Tibial nerve (tissue), 4 donors: ENCODE measurements at regions not wholly inside any gene's neighbourhood (a gene's known extent, or its start where the extent isn't known, plus 50 kb on each side); places are given as distances from the start of the nearest gene placed in this dataset.

Experiments
- EP300 ChIP-seq, 2 donors: sonication (generic); formaldehyde crosslinking; IDR thresholded peaks; one replicate each; pipeline ENCODE4 v1.6.1; 2017; ENCODE audit warnings: antibody characterized with exemption in 2 of 2, mild to moderate bottlenecking in 1 of 2
- TF ChIP-seq, protein P1 (sequence below), 5 experiments: fragments of 200-600 bp in 3 of 5; fragments of 450-650 bp in 2 of 5; sonication (generic) in 3 of 5; IDR thresholded peaks; one replicate each; pipeline ENCODE4 v1.5.1; 2016 to 2019; ENCODE audit warnings: antibody characterized with exemption in 5 of 5, mild to moderate bottlenecking in 3 of 5, moderate library complexity in 2 of 5

DNA sequence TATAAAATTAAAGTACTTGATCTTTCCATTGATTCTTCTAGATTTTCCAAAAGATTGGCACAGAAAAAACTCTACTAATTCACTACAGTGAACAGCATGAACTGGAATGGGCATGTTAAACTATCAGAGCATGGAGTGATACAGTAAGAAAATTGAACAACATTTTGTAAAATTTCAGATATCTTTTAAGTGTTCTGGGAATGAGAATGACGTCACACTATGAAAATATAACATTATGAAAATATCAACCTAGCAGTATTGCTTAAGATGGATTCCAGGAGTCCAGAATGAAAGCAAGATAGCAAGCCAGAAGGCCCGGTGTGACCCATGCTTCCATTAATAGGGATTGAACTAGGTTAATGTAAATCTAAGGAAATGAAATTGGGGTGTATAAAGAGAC lies 319.9 kb downstream of the GABRG1 start:
- TF ChIP-seq, protein P1, sequence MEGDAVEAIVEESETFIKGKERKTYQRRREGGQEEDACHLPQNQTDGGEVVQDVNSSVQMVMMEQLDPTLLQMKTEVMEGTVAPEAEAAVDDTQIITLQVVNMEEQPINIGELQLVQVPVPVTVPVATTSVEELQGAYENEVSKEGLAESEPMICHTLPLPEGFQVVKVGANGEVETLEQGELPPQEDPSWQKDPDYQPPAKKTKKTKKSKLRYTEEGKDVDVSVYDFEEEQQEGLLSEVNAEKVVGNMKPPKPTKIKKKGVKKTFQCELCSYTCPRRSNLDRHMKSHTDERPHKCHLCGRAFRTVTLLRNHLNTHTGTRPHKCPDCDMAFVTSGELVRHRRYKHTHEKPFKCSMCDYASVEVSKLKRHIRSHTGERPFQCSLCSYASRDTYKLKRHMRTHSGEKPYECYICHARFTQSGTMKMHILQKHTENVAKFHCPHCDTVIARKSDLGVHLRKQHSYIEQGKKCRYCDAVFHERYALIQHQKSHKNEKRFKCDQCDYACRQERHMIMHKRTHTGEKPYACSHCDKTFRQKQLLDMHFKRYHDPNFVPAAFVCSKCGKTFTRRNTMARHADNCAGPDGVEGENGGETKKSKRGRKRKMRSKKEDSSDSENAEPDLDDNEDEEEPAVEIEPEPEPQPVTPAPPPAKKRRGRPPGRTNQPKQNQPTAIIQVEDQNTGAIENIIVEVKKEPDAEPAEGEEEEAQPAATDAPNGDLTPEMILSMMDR (IDR thresholded peaks at IDR 0.05): no peak
- TF ChIP-seq EP300 (IDR thresholded peaks at IDR 0.05): no peak
